ENCODE measurements at regions not wholly inside any gene's neighbourhood (a gene's known extent, or its start where the extent isn't known, plus 50 kb on each side); places are given as distances from the start of the nearest gene placed in this dataset.
A peak's percentile ranks its signal among the peaks of the same experiment; 100 is the strongest.

DNA sequence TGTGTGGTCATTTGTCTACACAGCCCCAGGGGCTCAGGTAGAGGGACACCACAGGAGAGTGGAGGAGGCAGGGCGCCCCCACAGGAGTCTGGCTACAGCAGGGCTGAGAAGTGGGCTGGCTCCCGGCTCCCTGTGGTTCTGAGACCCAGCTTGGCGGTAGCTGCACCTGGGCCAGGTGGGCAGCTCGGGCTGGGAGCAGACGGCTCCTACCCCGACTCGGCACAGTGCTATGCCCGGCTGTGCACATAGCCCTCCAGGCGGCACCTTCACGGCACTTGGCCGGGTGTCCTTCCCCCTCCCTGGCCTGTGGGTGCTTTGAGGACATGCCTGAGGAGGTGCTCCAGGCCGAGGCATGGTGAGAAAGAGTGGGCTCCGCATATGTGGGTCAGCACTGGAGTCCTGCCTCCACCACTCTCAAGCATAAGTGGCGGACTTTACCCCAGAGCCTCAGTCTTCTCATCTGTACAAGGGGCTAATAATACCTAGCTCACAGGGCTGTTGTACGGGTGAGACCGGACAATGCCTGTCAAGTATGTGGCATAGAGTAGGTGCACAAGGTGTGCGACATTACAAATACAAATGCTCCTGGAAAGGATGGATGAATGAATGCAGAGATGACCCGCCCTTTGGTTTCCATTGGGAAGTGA is 50.1 kb upstream of the JPH3 start:
- no peaks in the 10 kb centered on the region for H3K36me3 ChIP-seq (replicated peaks)
- in situ Hi-C loops (cut with HindIII; ENCODE audit: low pct_ligation_motif_present, low sequenced_read_pairs), result no loop called here

DNA sequence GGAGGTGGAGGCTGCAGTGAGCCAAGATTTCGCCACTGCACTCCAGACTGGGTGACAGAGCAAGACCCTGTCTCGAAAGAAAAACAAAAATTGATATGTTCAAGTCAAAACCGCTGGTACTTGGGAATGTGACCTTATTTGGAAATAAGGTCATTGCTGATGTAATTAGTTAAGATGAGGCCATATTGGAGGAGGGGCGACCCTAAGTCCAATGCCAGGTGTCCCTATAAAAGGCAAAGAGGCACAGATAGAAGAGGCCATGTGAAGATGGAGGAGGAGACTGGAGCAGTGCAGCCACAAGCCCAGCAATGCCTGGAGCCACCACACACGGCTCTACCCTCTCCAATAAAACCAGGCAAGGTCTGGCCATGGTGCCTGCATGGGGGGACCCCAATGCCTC is 50.8 kb upstream of the JPH3 start:
- TF ChIP-seq, protein P1, sequence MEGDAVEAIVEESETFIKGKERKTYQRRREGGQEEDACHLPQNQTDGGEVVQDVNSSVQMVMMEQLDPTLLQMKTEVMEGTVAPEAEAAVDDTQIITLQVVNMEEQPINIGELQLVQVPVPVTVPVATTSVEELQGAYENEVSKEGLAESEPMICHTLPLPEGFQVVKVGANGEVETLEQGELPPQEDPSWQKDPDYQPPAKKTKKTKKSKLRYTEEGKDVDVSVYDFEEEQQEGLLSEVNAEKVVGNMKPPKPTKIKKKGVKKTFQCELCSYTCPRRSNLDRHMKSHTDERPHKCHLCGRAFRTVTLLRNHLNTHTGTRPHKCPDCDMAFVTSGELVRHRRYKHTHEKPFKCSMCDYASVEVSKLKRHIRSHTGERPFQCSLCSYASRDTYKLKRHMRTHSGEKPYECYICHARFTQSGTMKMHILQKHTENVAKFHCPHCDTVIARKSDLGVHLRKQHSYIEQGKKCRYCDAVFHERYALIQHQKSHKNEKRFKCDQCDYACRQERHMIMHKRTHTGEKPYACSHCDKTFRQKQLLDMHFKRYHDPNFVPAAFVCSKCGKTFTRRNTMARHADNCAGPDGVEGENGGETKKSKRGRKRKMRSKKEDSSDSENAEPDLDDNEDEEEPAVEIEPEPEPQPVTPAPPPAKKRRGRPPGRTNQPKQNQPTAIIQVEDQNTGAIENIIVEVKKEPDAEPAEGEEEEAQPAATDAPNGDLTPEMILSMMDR (IDR thresholded peaks at IDR 0.05; ENCODE audit: low read depth, low read length, missing control alignments), result no peak
- no peak overlapping the region for H3K4me3 ChIP-seq (ENCODE audit: low read depth, low read length)
- no peak for DNase-seq
- in situ Hi-C loops (cut with HindIII; ENCODE audit: low pct_ligation_motif_present, low sequenced_read_pairs), result no loop called here
- no peak overlapping the region for H3K27ac ChIP-seq
- no peaks in the 10 kb centered on the region for H3K27me3 ChIP-seq (replicated peaks)
- no peaks in the 10 kb centered on the region for H3K36me3 ChIP-seq (replicated peaks)

More for the DNA sequence above, 50.1 kb upstream of the JPH3 start:
- no peak overlapping the region for H3K4me3 ChIP-seq (ENCODE audit: low read depth, low read length)
- DNase-seq, result no peak
- H3K27ac ChIP-seq, result no peak overlapping the region
- TF ChIP-seq, protein P1 (IDR thresholded peaks at IDR 0.05; ENCODE audit: low read depth, low read length, missing control alignments), result no peak
- H3K27me3 ChIP-seq (replicated peaks), result no peaks in the 10 kb centered on the region

DNA sequence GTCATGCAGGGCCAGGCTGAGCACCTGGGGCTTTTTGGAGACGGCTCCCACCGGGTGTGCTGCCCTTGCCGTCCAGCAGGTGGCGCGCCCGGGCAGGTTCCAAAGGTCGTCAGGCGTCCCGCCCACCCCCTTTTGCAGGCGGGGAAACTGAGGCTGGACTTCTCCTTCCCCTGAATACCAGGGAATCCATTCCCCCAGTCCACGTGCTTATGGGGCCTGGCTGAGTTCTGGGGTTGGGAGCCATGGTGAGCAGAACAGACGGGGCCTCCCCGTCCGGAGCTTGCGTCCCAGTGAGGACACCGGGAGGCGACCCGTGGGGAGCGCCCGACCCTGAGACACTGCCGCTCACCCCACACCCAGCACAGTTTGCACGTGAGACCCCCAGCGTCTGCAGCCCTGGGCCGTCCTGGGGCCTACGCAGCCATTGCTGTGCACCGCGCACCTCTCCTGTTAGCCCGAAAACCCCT is 51.8 kb upstream of the JPH3 start:
- TF ChIP-seq, protein P1 (IDR thresholded peaks at IDR 0.05; ENCODE audit: low read depth, low read length, missing control alignments), result peak; percentile 94
- H3K4me3 ChIP-seq (ENCODE audit: low read depth, low read length), result no peak overlapping the region
- H3K27ac ChIP-seq, result no peak overlapping the region
- DNase-seq, result no peak
- no peaks in the 10 kb centered on the region for H3K27me3 ChIP-seq (replicated peaks)
- in situ Hi-C loops (cut with HindIII; ENCODE audit: low pct_ligation_motif_present, low sequenced_read_pairs), result no loop called here
- no peaks in the 10 kb centered on the region for H3K36me3 ChIP-seq (replicated peaks)

DNA sequence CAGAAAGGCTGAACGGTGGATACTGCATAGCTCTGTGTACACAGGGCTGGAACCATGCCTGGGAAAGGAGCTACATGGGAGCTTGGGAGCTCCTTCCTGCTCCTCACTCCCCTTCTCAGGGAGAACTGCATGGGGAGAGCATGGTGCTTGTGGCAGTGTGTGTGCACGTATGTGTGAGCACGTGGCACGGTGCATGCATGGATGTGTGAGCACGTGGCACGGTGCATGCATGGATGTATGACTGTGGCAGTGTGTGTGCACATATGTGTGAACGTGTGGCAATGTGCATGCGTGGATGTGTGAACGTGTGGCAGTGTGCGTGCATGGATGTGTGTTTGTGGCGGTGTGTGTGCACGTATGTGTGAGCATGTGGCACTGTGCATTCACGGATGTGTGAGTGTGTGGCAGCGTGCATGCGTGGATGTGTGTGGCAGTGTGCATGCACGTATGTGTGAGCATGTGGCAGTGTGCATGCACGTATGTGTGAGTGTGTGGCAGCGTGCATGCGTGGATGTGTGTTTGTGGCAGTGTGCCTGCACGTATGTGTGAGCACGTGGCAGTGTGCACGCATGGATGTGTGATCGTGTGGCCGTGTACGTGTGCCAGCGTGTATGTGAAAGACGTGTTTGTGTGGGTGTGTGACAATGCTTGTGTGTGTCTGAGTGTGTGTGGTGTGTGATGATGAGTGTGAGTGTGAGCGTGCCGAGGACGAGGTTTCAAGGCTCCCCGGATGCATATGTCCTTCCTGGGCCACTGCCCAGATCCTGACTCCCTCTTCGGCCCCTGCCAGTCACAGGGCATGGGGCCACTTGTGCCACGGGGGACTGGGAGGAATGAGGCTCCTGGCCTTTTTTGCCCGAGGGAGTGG is 52.4 kb upstream of the JPH3 start:
- H3K36me3 ChIP-seq (replicated peaks), result no peaks in the 10 kb centered on the region
- H3K27ac ChIP-seq, result no peak overlapping the region
- TF ChIP-seq, protein P1 (IDR thresholded peaks at IDR 0.05; ENCODE audit: low read depth, low read length, missing control alignments), result no peak
- H3K27me3 ChIP-seq (replicated peaks), result no peaks in the 10 kb centered on the region
- H3K4me3 ChIP-seq (ENCODE audit: low read depth, low read length), result no peak overlapping the region
- no peak for DNase-seq
- in situ Hi-C loops (cut with HindIII; ENCODE audit: low pct_ligation_motif_present, low sequenced_read_pairs), result no loop called here

DNA sequence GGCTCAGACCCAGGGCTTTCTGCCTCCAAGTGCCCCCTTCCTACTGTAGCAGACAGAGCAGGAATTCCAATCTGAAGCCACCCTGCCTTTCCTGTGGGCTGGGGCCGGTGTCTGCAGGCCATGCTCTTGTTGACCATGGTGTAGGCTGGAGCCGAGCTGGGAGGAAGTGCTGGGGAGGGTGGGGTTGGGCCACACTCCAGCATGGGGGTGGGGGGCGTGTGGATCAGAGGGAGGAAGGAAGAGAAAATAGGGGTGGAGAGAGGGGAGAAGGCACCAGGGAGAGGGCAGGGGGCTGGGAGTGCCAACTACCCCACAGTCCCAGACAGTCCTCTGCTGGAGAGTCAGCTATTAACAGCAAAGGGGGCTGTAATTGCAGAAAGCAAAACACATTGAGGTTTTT is 54.3 kb upstream of the JPH3 start:
- Histone ChIP-seq H3K36me3 (replicated peaks) (no peaks in the 10 kb centered on the region), H3K27ac (no peak overlapping the region), H3K27me3 (replicated peaks) (no peaks in the 10 kb centered on the region), H3K4me3 (ENCODE audit: low read depth, low read length) (no peak overlapping the region)
- in situ Hi-C loops (cut with HindIII; ENCODE audit: low pct_ligation_motif_present, low sequenced_read_pairs), result no loop called here
- TF ChIP-seq, protein P1 (IDR thresholded peaks at IDR 0.05; ENCODE audit: low read depth, low read length, missing control alignments), result no peak
- no peak for DNase-seq
